Esophagus muscularis mucosa (tissue), 4 donors: ENCODE measurements at regions not wholly inside any gene's neighbourhood (a gene's known extent, or its start where the extent isn't known, plus 50 kb on each side); places are given as distances from the start of the nearest gene placed in this dataset.

ENCODE experiments used
- DNase-seq: peaks from one replicate; pipeline ENCODE4 v3.0.0-alpha.2; 2017; ENCODE audit errors: extremely low spot score
- H3K27ac ChIP-seq, 4 donors: fragments of 200-600 bp; sonication (generic); replicated peaks in 1 of 4; 1 replicate in 3 of 4; 2 replicates in 1 of 4; pipeline ENCODE4 v1.5.1; 2016 to 2019; ENCODE audit warnings: mild to moderate bottlenecking in 1 of 4
- H3K27me3 ChIP-seq, 4 donors: fragments of 200-600 bp; sonication (generic); one replicate each; pipeline versions ENCODE4 v1.5.1 to v1.6.0; 2016 to 2019
- H3K36me3 ChIP-seq, 4 donors: fragments of 200-600 bp; sonication (generic); one replicate each; pipeline ENCODE4 v1.5.1; 2016 to 2019
- H3K4me1 ChIP-seq, 4 donors: fragments of 200-600 bp; sonication (generic); one replicate each; pipeline ENCODE4 v1.5.1; 2016 to 2019
- H3K4me3 ChIP-seq, 4 donors: fragments of 200-600 bp; sonication (generic); 1 replicate in 2 of 4; 2 replicates in 2 of 4; pipeline ENCODE4 v1.5.1; 2016 to 2019; ENCODE audit warnings: mild to moderate bottlenecking in 4 of 4, moderate library complexity in 1 of 4
- H3K9me3 ChIP-seq, 4 donors: fragments of 200-600 bp; sonication (generic); 1 replicate in 3 of 4; 2 replicates in 1 of 4; pipeline ENCODE4 v1.5.1; 2016 to 2019
- EP300 ChIP-seq: sonication (generic); formaldehyde crosslinking; IDR thresholded peaks from one replicate; pipeline ENCODE4 v1.6.1; 2017; ENCODE audit warnings: antibody characterized with exemption
- POLR2A ChIP-seq: fragments of 450-650 bp; IDR thresholded peaks from one replicate; pipeline ENCODE4 v1.6.1; 2017; ENCODE audit warnings: antibody characterized with exemption, moderate library complexity, mild to moderate bottlenecking, low read depth
- POLR2AphosphoS5 ChIP-seq, 2 donors: sonication (generic); formaldehyde crosslinking; IDR thresholded peaks; one replicate each; pipeline ENCODE4 v1.6.1; 2017; ENCODE audit warnings: antibody characterized with exemption in 2 of 2
- WGBS: methylation state at CpG from one replicate; pipeline ENCODE4 v1.1.5; 2018; 5-methylcytosine and 5-hydroxymethylcytosine counted together
- intact Hi-C: fragments of 100-400 bp; cut with DNase I; formaldehyde crosslinking; loops from one replicate; pipeline ENCODE4 v1.15.1; 2023
- TF ChIP-seq, protein P1 (sequence below), 3 experiments: fragments of 200-600 bp in 2 of 3; fragments of 450-650 bp in 1 of 3; sonication (generic) in 2 of 3; IDR thresholded peaks; one replicate each; pipeline ENCODE4 v1.5.1; 2017 to 2019; ENCODE audit warnings: antibody characterized with exemption in 3 of 3, mild to moderate bottlenecking in 2 of 3, moderate library complexity in 1 of 3

DNA sequence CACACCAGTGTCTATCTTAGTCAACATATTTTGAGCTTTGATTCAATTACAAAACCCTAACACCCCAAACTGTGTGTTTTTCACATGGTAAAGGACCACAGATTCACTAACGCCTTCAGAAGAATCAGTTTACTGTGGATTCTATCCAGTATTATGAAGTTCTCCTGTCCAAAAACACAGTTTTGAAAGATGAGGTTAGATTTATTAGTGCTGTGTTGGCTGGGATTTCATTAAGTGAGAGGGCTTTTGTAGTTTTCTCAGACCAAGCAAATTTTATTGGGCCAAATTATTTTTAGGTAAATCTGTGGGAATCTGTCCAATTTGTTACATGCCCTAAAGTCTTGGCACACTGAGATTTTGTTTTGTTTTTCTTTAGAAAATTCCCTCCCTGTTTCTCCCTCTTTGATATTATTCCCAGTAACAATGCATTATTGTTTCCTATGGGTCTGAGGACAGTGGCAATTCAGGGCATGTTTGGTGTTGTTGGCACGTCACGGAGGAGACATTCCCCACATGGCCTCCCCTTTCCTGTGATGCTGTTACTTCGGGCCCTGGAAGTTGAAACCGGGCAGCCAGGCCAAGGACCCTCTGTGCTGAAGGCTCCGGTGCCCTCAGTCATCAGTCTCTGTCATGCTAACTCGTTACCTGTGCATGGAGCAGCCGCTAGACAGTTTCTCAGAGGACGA, 87.5 kb upstream of the ALKAL2 start:
- H3K4me3 ChIP-seq, result no peak overlapping the region
- H3K27ac ChIP-seq, result no peak overlapping the region
- peaks cover 0 to 6% (median 0%) of the 10 kb centered on the region in 4 donors for H3K27me3 ChIP-seq
- no peaks in the 10 kb centered on the region for H3K36me3 ChIP-seq
- TF ChIP-seq, protein P1, sequence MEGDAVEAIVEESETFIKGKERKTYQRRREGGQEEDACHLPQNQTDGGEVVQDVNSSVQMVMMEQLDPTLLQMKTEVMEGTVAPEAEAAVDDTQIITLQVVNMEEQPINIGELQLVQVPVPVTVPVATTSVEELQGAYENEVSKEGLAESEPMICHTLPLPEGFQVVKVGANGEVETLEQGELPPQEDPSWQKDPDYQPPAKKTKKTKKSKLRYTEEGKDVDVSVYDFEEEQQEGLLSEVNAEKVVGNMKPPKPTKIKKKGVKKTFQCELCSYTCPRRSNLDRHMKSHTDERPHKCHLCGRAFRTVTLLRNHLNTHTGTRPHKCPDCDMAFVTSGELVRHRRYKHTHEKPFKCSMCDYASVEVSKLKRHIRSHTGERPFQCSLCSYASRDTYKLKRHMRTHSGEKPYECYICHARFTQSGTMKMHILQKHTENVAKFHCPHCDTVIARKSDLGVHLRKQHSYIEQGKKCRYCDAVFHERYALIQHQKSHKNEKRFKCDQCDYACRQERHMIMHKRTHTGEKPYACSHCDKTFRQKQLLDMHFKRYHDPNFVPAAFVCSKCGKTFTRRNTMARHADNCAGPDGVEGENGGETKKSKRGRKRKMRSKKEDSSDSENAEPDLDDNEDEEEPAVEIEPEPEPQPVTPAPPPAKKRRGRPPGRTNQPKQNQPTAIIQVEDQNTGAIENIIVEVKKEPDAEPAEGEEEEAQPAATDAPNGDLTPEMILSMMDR (IDR thresholded peaks at IDR 0.05), result no peak
- no peak for TF ChIP-seq POLR2AphosphoS5 (IDR thresholded peaks at IDR 0.05)
- no peak for TF ChIP-seq POLR2A
- intact Hi-C loops, result no loop called here
- WGBS, result 38% methylated on average over 9 of the region's 9 CpGs
- peaks cover 0 to 8% (median 4%) of the 10 kb centered on the region in 4 donors for H3K9me3 ChIP-seq
- H3K4me1 ChIP-seq, result peaks cover 0 to 12% (median 8%) of the 10 kb centered on the region in 4 donors
- no peak for DNase-seq

DNA sequence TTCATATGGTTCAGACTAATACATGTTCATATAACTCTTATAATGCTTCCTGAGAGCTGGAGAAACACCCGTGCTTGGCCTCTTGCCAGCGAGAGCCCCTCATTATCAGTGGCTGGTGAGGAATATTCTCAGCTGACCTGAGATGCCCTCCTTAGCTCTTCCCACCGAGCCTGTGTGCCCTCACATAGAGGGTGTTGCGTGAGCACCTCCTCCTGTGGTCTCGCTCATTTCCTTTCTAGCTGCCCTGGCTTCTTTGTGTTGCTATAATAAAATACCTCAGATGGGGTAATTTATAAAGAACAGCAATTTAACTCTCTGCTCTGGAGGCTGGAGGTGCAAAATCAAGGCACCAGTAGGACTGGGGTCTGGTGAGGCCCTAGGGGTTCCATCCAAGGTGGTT, 80.5 kb upstream of the ALKAL2 start:
- peaks cover 0 to 5% (median 3%) of the 10 kb centered on the region in 4 donors for H3K9me3 ChIP-seq
- no peak overlapping the region for H3K27ac ChIP-seq
- intact Hi-C loops, result no loop called here
- peaks cover 0 to 4% (median 0%) of the 10 kb centered on the region in 4 donors for H3K27me3 ChIP-seq
- WGBS, result 55% methylated on average over 5 of the region's 5 CpGs
- no peaks in the 10 kb centered on the region for H3K4me1 ChIP-seq
- DNase-seq, result no peak
- no peaks in the 10 kb centered on the region for H3K36me3 ChIP-seq
- TF ChIP-seq, protein P1 (IDR thresholded peaks at IDR 0.05), result no peak
- TF ChIP-seq POLR2A (no peak), EP300 (no peak)
- H3K4me3 ChIP-seq, result no peak overlapping the region

DNA sequence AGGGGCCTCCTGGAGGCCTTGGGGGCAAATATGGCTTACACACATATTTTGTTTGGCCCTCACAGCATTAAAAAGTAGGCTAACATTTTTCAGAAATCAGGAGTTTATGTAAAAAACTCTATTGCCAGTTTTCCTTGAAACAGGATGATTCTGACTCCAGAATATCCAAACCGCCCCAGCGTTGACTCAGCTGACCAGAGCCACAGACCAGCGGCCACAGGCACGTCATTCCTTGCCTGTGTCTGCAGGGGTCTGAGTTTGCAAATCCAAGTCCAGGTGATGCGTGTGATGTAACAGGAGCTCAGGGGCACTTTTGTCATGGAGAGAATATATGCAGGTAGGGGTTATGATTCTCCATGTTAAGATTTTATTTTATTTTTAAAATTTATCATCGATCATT, 79.4 kb upstream of the ALKAL2 start:
- no peak overlapping the region for H3K27ac ChIP-seq

DNA sequence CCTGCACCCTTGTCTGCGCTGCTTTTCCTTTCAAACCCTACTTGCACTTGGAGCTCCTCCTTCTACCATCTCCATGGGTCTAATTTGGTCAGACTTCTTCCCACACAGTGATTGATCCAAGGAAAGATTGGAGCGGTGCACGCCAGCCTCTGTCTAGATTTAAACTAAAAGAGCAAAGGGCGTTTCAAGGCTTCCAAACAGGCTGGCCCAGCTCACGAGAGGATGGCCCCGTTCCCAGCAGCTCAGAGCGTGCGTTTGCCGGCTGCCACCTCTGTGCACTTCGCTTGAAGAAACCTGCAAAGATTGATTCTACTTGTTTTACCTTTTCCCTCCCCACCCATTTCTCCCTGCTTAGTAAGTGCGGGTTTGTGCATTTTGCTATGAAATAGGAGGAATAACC, 78.8 kb upstream of the ALKAL2 start:
- DNase-seq, result no peak
- 79% methylated on average over 11 of the region's 11 CpGs for WGBS
- no peak overlapping the region for H3K4me3 ChIP-seq

More for the DNA sequence above, 79.4 kb upstream of the ALKAL2 start:
- Histone ChIP-seq H3K36me3 (no peaks in the 10 kb centered on the region), H3K9me3 (peaks cover 0 to 7% (median 4%) of the 10 kb centered on the region in 4 donors), H3K4me3 (no peak overlapping the region), H3K27me3 (peaks cover 0 to 4% (median 0%) of the 10 kb centered on the region in 4 donors), H3K4me1 (no peaks in the 10 kb centered on the region)
- DNase-seq, result no peak
- TF ChIP-seq POLR2AphosphoS5 (IDR thresholded peaks at IDR 0.05) (no peak), POLR2A (no peak), EP300 (no peak)
- TF ChIP-seq, protein P1 (IDR thresholded peaks at IDR 0.05), result no peak
- WGBS, result 87% methylated on average over 6 of the region's 6 CpGs
- intact Hi-C loops, result no loop called here

More for the DNA sequence above, 78.8 kb upstream of the ALKAL2 start:
- TF ChIP-seq EP300 (no peak), POLR2AphosphoS5 (IDR thresholded peaks at IDR 0.05) (no peak), POLR2A (no peak)
- TF ChIP-seq, protein P1 (IDR thresholded peaks at IDR 0.05), result no peak
- H3K27ac ChIP-seq, result no peak overlapping the region
- intact Hi-C loops, result no loop called here
- peaks cover 0 to 12% (median 4%) of the 10 kb centered on the region in 4 donors for H3K9me3 ChIP-seq
- H3K36me3 ChIP-seq, result no peaks in the 10 kb centered on the region
- no peaks in the 10 kb centered on the region for H3K4me1 ChIP-seq
- H3K27me3 ChIP-seq, result peaks cover 0 to 4% (median 0%) of the 10 kb centered on the region in 4 donors
